AG20443 (cell line): ENCODE measurements at regions not wholly inside any gene's neighbourhood (a gene's known extent, or its start where the extent isn't known, plus 50 kb on each side); places are given as distances from the start of the nearest gene placed in this dataset.

Experiments used
- DNase-seq: peaks from one replicate; pipeline ENCODE4 v3.0.0; 2012; ENCODE audit warnings: low spot score, mixed read lengths

GRCh38 chr6:149217466-149217888 is 100.0 kb upstream of the TAB2 start:
- no peak for DNase-seq

GRCh38 chr6:149218471-149218870 is 99.0 kb upstream of the TAB2 start:
- no peak for DNase-seq

- DNase-seq, result no peak
Measured at GRCh38 chr6:149218915-149219314, 98.6 kb upstream of the TAB2 start.

GRCh38 chr6:149220882-149221773 is 96.4 kb upstream of the TAB2 start:
- no peak for DNase-seq

GRCh38 chr6:149221774-149222070 is 95.8 kb upstream of the TAB2 start:
- no peak for DNase-seq

- no peak for DNase-seq
Measured at GRCh38 chr6:149223120-149223903, 94.2 kb upstream of the TAB2 start.

- DNase-seq, result no peak
Measured at GRCh38 chr6:149223904-149224351, 93.6 kb upstream of the TAB2 start.

GRCh38 chr6:149224399-149224798 is 93.1 kb upstream of the TAB2 start:
- no peak for DNase-seq

GRCh38 chr6:149225370-149225769 is 92.1 kb upstream of the TAB2 start:
- no peak for DNase-seq

- DNase-seq, result no peak
Measured at GRCh38 chr6:149225946-149226345, 91.6 kb upstream of the TAB2 start.

GRCh38 chr6:149227796-149228195 is 89.7 kb upstream of the TAB2 start:
- DNase-seq, result no peak

GRCh38 chr6:149228311-149228955 is 89.1 kb upstream of the TAB2 start:
- no peak for DNase-seq

- no peak for DNase-seq
Measured at GRCh38 chr6:149229096-149229495, 88.4 kb upstream of the TAB2 start.

GRCh38 chr6:149230712-149231460 is 86.6 kb upstream of the TAB2 start:
- no peak for DNase-seq

- no peak for DNase-seq
Measured at GRCh38 chr6:149231778-149232177, 85.7 kb upstream of the TAB2 start.

GRCh38 chr6:149233056-149233715 is 84.3 kb upstream of the TAB2 start:
- DNase-seq, result peak; percentile 64

GRCh38 chr6:149234051-149234962 is 83.2 kb upstream of the TAB2 start:
- no peak for DNase-seq

GRCh38 chr6:149235130-149235561 is 82.4 kb upstream of the TAB2 start:
- no peak for DNase-seq

- no peak for DNase-seq
Measured at GRCh38 chr6:149236589-149236988, 80.9 kb upstream of the TAB2 start.

GRCh38 chr6:149237464-149237863 is 80.0 kb upstream of the TAB2 start:
- DNase-seq, result no peak
